WTC11 (cell line): ENCODE measurements at regions not wholly inside any gene's neighbourhood (a gene's known extent, or its start where the extent isn't known, plus 50 kb on each side); places are given as distances from the start of the nearest gene placed in this dataset.

Source experiments
- ATF1 ChIP-seq: sonication (generic); formaldehyde crosslinking; IDR thresholded peaks from 2 replicates; pipeline ENCODE4 v1.8.1; 2023; ENCODE audit warnings: mild to moderate bottlenecking, moderate library complexity, missing genetic modification reagents
- ATF2 ChIP-seq: sonication (generic); formaldehyde crosslinking; IDR thresholded peaks from 2 replicates; pipeline ENCODE4 v1.8.1; 2022; ENCODE audit warnings: low read depth, missing genetic modification reagents, borderline replicate concordance
- CREB1 ChIP-seq: sonication (generic); formaldehyde crosslinking; IDR thresholded peaks from 2 replicates; pipeline ENCODE4 v1.8.0; 2023; ENCODE audit warnings: mild to moderate bottlenecking, missing genetic modification reagents
- CREM ChIP-seq: sonication (generic); formaldehyde crosslinking; IDR thresholded peaks from 2 replicates; pipeline ENCODE4 v1.8.1; 2022; ENCODE audit warnings: mild to moderate bottlenecking, missing genetic modification reagents, moderate library complexity
- CTCF ChIP-seq: fragments of 200-600 bp; IDR thresholded peaks from 2 replicates; pipeline ENCODE4 v1.8.0; 2022; ENCODE audit warnings: antibody characterized with exemption
- E2F4 ChIP-seq: sonication (generic); formaldehyde crosslinking; IDR thresholded peaks from 2 replicates; pipeline ENCODE4 v1.8.1; 2022; ENCODE audit warnings: low read depth, mild to moderate bottlenecking, moderate library complexity, missing genetic modification reagents, borderline replicate concordance
- ETV6 ChIP-seq: sonication (generic); formaldehyde crosslinking; IDR thresholded peaks from 2 replicates; pipeline ENCODE4 v1.8.1; 2022; ENCODE audit warnings: mild to moderate bottlenecking, missing genetic modification reagents
- MAX ChIP-seq: sonication (generic); formaldehyde crosslinking; IDR thresholded peaks from 2 replicates; pipeline ENCODE4 v1.8.0; 2022; ENCODE audit warnings: mild to moderate bottlenecking, missing genetic modification reagents
- NR1H2 ChIP-seq: sonication (generic); formaldehyde crosslinking; IDR thresholded peaks from 2 replicates; pipeline ENCODE4 v1.9.0; 2021; ENCODE audit warnings: mild to moderate bottlenecking, moderate library complexity, missing genetic modification reagents
- TEAD4 ChIP-seq: sonication (generic); formaldehyde crosslinking; IDR thresholded peaks from 2 replicates; pipeline ENCODE4 v1.8.0; 2022; ENCODE audit warnings: mild to moderate bottlenecking, missing genetic modification reagents

- TF ChIP-seq NR1H2 (CRISPR knock-in tag) (no peak), CTCF (no peak), ATF1 (CRISPR knock-in tag) (no peak), E2F4 (CRISPR knock-in tag) (no peak), TEAD4 (CRISPR knock-in tag) (no peak), CREM (CRISPR knock-in tag) (no peak), CREB1 (CRISPR knock-in tag) (no peak), ETV6 (no peak), MAX (CRISPR knock-in tag) (no peak), ATF2 (CRISPR knock-in tag) (no peak)
Measured at GRCh38 chr6:92559611-92560010, 859.7 kb downstream of the EPHA7 start.
